WTC11 (cell line): ENCODE measurements at regions not wholly inside any gene's neighbourhood (a gene's known extent, or its start where the extent isn't known, plus 50 kb on each side); places are given as distances from the start of the nearest gene placed in this dataset.
"Not testable (repeated sequence)": the region's sequence is repeated elsewhere in the genome, so short reads cannot be mapped to it uniquely, and the experiment has no call there.

ENCODE experiments used
- ATAC-seq: fragments of 200-7000 bp; cut with Tn5 transposase; 2 replicates; pipeline ENCODE4 v1.10.0; 2021; ENCODE audit warnings: mild to moderate bottlenecking, moderate library complexity
- CTCF ChIA-PET: fragments of 300-600 bp; sonication (Branson Sonifier 250); formaldehyde crosslinking; loops from one replicate; lab custom pipeline; 2021; ENCODE audit warnings: antibody characterized with exemption; lab: Charles Lee
- POLR2A ChIA-PET: fragments of 350-600 bp; sonication (Branson Sonifier 250); formaldehyde crosslinking; loops from one replicate; lab custom pipeline; 2021; ENCODE audit warnings: antibody characterized with exemption; lab: Charles Lee
- DNase-seq: peaks from one replicate; pipeline ENCODE4 v3.0.0; 2021; ENCODE audit warnings: low spot score
- H3K27ac Mint-ChIP-seq: 2 replicates; pipeline ENCODE4 v1.8.0; 2021; ENCODE audit warnings: mixed read lengths
- H3K27me3 Mint-ChIP-seq: 2 replicates; pipeline ENCODE4 v1.8.0; 2021; ENCODE audit warnings: low read depth, mild to moderate bottlenecking, moderate library complexity, mixed read lengths
- H3K36me3 Mint-ChIP-seq: 2 replicates; pipeline ENCODE4 v1.8.0; 2021; ENCODE audit warnings: mixed read lengths
- H3K4me1 Mint-ChIP-seq: 2 replicates; pipeline ENCODE4 v1.8.0; 2022; ENCODE audit warnings: mixed read lengths
- H3K4me3 Mint-ChIP-seq: 2 replicates; pipeline ENCODE4 v1.8.0; 2021; ENCODE audit warnings: mild to moderate bottlenecking, moderate library complexity, mixed read lengths
- H3K9me3 Mint-ChIP-seq: 2 replicates; pipeline ENCODE4 v1.8.0; 2021; ENCODE audit warnings: mixed read lengths
- CREM ChIP-seq: sonication (generic); formaldehyde crosslinking; IDR thresholded peaks from 2 replicates; pipeline ENCODE4 v1.8.1; 2022; ENCODE audit warnings: mild to moderate bottlenecking, missing genetic modification reagents, moderate library complexity
- GTF2I ChIP-seq: fragments of 250-450 bp; sonication (Bioruptor Pico); conservative IDR thresholded peaks from 2 replicates; pipeline ENCODE4 v1.4.0; 2021; ENCODE audit warnings: mild to moderate bottlenecking
- JUN ChIP-seq: sonication (generic); formaldehyde crosslinking; IDR thresholded peaks from 2 replicates; pipeline ENCODE4 v1.8.0; 2023; ENCODE audit warnings: mild to moderate bottlenecking, missing genetic modification reagents
- MXD4 ChIP-seq: fragments of 250-450 bp; sonication (Bioruptor Pico); IDR thresholded peaks from 2 replicates; pipeline ENCODE4 v1.8.0; 2021; ENCODE audit warnings: mild to moderate bottlenecking, moderate library complexity, borderline replicate concordance
- NR1H2 ChIP-seq: sonication (generic); formaldehyde crosslinking; IDR thresholded peaks from 2 replicates; pipeline ENCODE4 v1.9.0; 2021; ENCODE audit warnings: mild to moderate bottlenecking, moderate library complexity, missing genetic modification reagents
- NR2C2 ChIP-seq: sonication (generic); formaldehyde crosslinking; IDR thresholded peaks from 2 replicates; pipeline ENCODE4 v1.8.0; 2022; ENCODE audit warnings: mild to moderate bottlenecking, missing genetic modification reagents
- PRRX2 ChIP-seq: fragments of 250-450 bp; sonication (Bioruptor Pico); IDR thresholded peaks from 2 replicates; pipeline ENCODE4 v1.8.0; 2021; ENCODE audit warnings: mild to moderate bottlenecking
- RORB ChIP-seq: fragments of 250-450 bp; sonication (Bioruptor Pico); IDR thresholded peaks from 2 replicates; pipeline ENCODE4 v1.9.0; 2021; ENCODE audit warnings: mild to moderate bottlenecking
- SMAD3 ChIP-seq: sonication (generic); formaldehyde crosslinking; IDR thresholded peaks from 2 replicates; pipeline ENCODE4 v1.8.0; 2022; ENCODE audit warnings: missing genetic modification reagents, mild to moderate bottlenecking, borderline replicate concordance
- SMAD4 ChIP-seq: sonication (generic); formaldehyde crosslinking; IDR thresholded peaks from 2 replicates; pipeline ENCODE4 v1.8.0; 2022; ENCODE audit warnings: mild to moderate bottlenecking, missing genetic modification reagents
- ZNF121 ChIP-seq: sonication (generic); formaldehyde crosslinking; IDR thresholded peaks from 2 replicates; pipeline ENCODE4 v1.8.0; 2023; ENCODE audit warnings: missing genetic modification reagents
- ZNF219 ChIP-seq: sonication (generic); formaldehyde crosslinking; IDR thresholded peaks from 2 replicates; pipeline ENCODE4 v1.8.0; 2023; ENCODE audit warnings: missing genetic modification reagents, mild to moderate bottlenecking, borderline replicate concordance
- ZNF671 ChIP-seq: fragments of 250-450 bp; sonication (Bioruptor Pico); IDR thresholded peaks from 2 replicates; pipeline ENCODE4 v1.8.0; 2021; ENCODE audit warnings: mild to moderate bottlenecking
- TF ChIP-seq, protein P1 (sequence below): fragments of 250-450 bp; sonication (Bioruptor Pico); IDR thresholded peaks from 2 replicates; pipeline ENCODE4 v1.9.0; 2021; ENCODE audit warnings: moderate library complexity, mild to moderate bottlenecking, inconsistent platforms, borderline replicate concordance
- TF ChIP-seq, protein P2 (sequence below): sonication (generic); formaldehyde crosslinking; IDR thresholded peaks from 2 replicates; pipeline ENCODE4 v1.8.1; 2023; ENCODE audit warnings: mild to moderate bottlenecking, missing genetic modification reagents
- TF ChIP-seq, protein P3 (sequence below): sonication (generic); formaldehyde crosslinking; IDR thresholded peaks from 2 replicates; pipeline ENCODE4 v1.8.0; 2022; ENCODE audit warnings: mild to moderate bottlenecking, missing genetic modification reagents
- TF ChIP-seq, protein P4 (sequence below): fragments of 250-450 bp; sonication (Bioruptor Pico); IDR thresholded peaks from 2 replicates; pipeline ENCODE4 v1.8.0; 2021; ENCODE audit warnings: mild to moderate bottlenecking
- TF ChIP-seq, protein P5 (sequence below): sonication (generic); formaldehyde crosslinking; IDR thresholded peaks from 2 replicates; pipeline ENCODE4 v1.8.1; 2023; ENCODE audit warnings: mild to moderate bottlenecking, missing genetic modification reagents, borderline replicate concordance

DNA sequence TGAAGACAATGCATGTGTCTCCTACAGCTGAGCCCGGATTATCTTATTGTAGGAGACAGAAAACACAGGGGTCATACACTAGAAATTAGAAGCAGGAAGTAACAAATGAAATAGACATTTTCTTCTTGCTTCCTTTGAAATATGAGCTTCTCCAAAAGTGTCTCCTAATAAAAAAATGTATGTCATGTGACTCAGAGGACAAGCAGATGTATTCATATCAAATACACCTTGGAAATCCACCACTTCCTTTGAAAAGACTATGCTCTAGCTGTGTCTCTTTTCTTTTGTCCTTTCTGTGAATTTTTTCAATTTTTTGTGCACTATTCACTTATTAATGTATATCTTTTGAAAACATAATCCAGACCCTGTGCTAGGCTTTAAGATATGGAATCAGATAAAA is 1906.2 kb downstream of the C4orf33 start (continued):
- TF ChIP-seq JUN (CRISPR knock-in tag): no peak
- TF ChIP-seq, protein P1, sequence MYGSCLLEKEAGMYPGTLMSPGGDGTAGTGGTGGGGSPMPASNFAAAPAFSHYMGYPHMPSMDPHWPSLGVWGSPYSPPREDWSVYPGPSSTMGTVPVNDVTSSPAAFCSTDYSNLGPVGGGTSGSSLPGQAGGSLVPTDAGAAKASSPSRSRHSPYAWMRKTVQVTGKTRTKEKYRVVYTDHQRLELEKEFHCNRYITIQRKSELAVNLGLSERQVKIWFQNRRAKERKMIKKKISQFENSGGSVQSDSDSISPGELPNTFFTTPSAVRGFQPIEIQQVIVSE (CRISPR knock-in tag): no peak
- no peak for TF ChIP-seq ZNF671 (CRISPR knock-in tag)
- TF ChIP-seq MXD4 (CRISPR knock-in tag): no peak
- TF ChIP-seq NR2C2 (CRISPR knock-in tag): no peak
- TF ChIP-seq, protein P2, sequence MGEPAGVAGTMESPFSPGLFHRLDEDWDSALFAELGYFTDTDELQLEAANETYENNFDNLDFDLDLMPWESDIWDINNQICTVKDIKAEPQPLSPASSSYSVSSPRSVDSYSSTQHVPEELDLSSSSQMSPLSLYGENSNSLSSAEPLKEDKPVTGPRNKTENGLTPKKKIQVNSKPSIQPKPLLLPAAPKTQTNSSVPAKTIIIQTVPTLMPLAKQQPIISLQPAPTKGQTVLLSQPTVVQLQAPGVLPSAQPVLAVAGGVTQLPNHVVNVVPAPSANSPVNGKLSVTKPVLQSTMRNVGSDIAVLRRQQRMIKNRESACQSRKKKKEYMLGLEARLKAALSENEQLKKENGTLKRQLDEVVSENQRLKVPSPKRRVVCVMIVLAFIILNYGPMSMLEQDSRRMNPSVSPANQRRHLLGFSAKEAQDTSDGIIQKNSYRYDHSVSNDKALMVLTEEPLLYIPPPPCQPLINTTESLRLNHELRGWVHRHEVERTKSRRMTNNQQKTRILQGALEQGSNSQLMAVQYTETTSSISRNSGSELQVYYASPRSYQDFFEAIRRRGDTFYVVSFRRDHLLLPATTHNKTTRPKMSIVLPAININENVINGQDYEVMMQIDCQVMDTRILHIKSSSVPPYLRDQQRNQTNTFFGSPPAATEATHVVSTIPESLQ (CRISPR knock-in tag): no peak

DNA sequence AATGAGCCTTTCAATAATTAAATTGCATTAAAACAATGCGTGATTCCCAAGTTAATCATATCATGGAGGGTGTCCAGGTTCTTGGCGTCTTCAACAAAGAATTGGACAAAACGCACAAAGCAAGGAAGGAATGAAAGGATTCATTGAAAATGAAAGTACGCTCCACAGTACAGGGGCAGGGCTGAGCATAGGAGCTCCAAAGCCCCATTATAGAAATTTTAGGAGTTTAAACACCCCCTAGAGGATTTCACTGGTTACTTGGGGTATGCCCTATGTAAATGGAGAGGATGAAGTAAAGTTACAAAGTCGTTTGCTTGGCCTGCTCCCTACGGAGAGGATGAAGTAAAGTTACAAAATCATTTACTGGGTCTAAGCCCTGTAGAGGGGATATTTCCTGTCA is 1910.4 kb downstream of the C4orf33 start:
- no peaks in the 10 kb centered on the region for H3K36me3 Mint-ChIP-seq
- ATAC-seq (peak; percentile 79), DNase-seq (no peak)
- TF ChIP-seq SMAD3 (CRISPR knock-in tag) (no peak), RORB (CRISPR knock-in tag) (no peak), NR1H2 (CRISPR knock-in tag) (no peak), ZNF671 (CRISPR knock-in tag) (no peak), GTF2I (CRISPR knock-in tag) (no peak), ZNF219 (CRISPR knock-in tag) (no peak), CREM (CRISPR knock-in tag) (no peak), PRRX2 (CRISPR knock-in tag) (no peak), ZNF121 (no peak), SMAD4 (CRISPR knock-in tag) (no peak)
- TF ChIP-seq, protein P3, sequence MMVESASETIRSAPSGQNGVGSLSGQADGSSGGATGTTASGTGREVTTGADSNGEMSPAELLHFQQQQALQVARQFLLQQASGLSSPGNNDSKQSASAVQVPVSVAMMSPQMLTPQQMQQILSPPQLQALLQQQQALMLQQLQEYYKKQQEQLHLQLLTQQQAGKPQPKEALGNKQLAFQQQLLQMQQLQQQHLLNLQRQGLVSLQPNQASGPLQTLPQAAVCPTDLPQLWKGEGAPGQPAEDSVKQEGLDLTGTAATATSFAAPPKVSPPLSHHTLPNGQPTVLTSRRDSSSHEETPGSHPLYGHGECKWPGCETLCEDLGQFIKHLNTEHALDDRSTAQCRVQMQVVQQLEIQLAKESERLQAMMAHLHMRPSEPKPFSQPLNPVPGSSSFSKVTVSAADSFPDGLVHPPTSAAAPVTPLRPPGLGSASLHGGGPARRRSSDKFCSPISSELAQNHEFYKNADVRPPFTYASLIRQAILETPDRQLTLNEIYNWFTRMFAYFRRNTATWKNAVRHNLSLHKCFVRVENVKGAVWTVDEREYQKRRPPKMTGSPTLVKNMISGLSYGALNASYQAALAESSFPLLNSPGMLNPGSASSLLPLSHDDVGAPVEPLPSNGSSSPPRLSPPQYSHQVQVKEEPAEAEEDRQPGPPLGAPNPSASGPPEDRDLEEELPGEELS (CRISPR knock-in tag): no peak
- TF ChIP-seq, protein P4, sequence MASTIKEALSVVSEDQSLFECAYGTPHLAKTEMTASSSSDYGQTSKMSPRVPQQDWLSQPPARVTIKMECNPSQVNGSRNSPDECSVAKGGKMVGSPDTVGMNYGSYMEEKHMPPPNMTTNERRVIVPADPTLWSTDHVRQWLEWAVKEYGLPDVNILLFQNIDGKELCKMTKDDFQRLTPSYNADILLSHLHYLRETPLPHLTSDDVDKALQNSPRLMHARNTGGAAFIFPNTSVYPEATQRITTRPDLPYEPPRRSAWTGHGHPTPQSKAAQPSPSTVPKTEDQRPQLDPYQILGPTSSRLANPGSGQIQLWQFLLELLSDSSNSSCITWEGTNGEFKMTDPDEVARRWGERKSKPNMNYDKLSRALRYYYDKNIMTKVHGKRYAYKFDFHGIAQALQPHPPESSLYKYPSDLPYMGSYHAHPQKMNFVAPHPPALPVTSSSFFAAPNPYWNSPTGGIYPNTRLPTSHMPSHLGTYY (CRISPR knock-in tag): no peak
- TF ChIP-seq, protein P5, sequence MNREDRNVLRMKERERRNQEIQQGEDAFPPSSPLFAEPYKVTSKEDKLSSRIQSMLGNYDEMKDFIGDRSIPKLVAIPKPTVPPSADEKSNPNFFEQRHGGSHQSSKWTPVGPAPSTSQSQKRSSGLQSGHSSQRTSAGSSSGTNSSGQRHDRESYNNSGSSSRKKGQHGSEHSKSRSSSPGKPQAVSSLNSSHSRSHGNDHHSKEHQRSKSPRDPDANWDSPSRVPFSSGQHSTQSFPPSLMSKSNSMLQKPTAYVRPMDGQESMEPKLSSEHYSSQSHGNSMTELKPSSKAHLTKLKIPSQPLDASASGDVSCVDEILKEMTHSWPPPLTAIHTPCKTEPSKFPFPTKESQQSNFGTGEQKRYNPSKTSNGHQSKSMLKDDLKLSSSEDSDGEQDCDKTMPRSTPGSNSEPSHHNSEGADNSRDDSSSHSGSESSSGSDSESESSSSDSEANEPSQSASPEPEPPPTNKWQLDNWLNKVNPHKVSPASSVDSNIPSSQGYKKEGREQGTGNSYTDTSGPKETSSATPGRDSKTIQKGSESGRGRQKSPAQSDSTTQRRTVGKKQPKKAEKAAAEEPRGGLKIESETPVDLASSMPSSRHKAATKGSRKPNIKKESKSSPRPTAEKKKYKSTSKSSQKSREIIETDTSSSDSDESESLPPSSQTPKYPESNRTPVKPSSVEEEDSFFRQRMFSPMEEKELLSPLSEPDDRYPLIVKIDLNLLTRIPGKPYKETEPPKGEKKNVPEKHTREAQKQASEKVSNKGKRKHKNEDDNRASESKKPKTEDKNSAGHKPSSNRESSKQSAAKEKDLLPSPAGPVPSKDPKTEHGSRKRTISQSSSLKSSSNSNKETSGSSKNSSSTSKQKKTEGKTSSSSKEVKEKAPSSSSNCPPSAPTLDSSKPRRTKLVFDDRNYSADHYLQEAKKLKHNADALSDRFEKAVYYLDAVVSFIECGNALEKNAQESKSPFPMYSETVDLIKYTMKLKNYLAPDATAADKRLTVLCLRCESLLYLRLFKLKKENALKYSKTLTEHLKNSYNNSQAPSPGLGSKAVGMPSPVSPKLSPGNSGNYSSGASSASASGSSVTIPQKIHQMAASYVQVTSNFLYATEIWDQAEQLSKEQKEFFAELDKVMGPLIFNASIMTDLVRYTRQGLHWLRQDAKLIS (CRISPR knock-in tag): no peak
- no peak overlapping the region for H3K4me3 Mint-ChIP-seq
- POLR2A ChIA-PET: no interaction called here
- no peak overlapping the region for H3K27ac Mint-ChIP-seq
- H3K27me3 Mint-ChIP-seq: no peaks in the 10 kb centered on the region
- H3K4me1 Mint-ChIP-seq: peaks cover 4% of the 10 kb centered on the region; the same call in 1 of the 2 replicates
- CTCF ChIA-PET: no interaction called here
- H3K9me3 Mint-ChIP-seq: peaks cover 6% of the 10 kb centered on the region; the same call in 1 of the 2 replicates

DNA sequence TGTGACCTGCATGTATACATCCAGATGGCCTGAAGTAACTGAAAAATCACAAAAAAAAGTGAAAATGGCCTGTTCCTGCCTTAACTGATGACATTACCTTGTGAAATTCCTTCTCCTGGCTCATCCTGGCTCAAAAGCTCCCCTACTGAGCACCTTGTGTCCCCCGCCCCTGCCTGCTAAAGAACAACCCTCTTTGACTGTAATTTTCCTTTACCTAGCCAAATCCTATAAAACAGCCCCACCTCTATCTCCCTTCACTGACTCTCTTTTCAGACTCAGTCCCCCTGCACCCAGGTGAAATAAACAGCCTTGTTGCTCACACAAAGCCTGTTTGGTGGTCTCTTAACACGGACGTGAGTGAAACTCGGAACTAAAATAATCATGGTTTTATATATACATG is 1916.0 kb downstream of the C4orf33 start:
- H3K36me3 Mint-ChIP-seq, DNase-seq, H3K9me3 Mint-ChIP-seq, H3K27me3 Mint-ChIP-seq, CTCF ChIA-PET, POLR2A ChIA-PET, ATAC-seq, H3K27ac Mint-ChIP-seq, H3K4me3 Mint-ChIP-seq: not testable (repeated sequence)
- peaks cover 14% of the 10 kb centered on the region for H3K4me1 Mint-ChIP-seq
